GM21723 (cell line): ENCODE measurements at regions not wholly inside any gene's neighbourhood (a gene's known extent, or its start where the extent isn't known, plus 50 kb on each side); places are given as distances from the start of the nearest gene placed in this dataset.
"Not testable (repeated sequence)": the region's sequence is repeated elsewhere in the genome, so short reads cannot be mapped to it uniquely, and the experiment has no call there.

ENCODE experiments used
- ATAC-seq: cut with Tn5 transposase; IDR thresholded peaks from one replicate; pipeline ENCODE4 v1.9.1; 2021; ENCODE audit warnings: mild to moderate bottlenecking, moderate library complexity; ENCODE audit not compliant: unreplicated experiment

DNA sequence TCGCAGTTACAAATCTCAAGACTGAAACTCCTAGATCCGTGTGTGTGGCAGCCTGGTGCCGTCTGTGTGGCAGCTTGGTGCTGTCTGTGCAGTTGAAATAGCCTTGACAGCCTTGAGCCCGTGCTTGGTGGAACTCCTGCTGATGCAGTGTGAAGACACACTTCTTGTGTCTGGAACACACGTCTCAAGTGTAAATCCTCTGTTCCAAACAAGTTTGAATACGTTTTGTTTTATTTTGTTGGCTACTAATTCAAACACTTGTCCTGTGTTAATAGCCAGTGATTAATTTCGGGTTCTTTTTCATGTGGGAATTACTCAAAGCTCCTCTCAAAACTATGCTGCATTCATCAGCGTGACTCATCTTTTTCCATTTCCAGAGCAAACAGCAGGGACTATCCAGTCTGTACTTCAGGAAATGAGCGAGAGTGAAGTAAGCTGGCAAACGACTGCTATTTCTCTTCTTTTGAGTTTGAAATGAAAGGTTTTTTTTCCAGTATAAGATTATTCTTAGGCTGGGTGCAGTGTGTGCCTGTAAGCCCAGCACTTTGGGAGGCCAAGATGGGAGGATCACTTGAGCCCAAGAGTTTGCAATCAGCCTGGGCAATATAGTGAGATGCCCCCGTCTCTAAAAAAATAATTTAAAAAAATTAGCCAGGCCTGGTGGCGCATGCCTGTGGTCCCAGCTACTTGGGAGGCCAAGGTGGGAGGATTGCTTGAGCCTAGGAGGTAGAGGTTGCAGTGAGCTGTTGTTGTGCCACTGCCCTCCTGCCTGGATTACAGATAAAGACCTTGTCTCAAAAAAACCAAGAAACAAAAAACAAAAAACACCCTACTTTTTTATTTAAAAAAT, 152.9 kb downstream of the SPP2 start:
- ATAC-seq: no peak

DNA sequence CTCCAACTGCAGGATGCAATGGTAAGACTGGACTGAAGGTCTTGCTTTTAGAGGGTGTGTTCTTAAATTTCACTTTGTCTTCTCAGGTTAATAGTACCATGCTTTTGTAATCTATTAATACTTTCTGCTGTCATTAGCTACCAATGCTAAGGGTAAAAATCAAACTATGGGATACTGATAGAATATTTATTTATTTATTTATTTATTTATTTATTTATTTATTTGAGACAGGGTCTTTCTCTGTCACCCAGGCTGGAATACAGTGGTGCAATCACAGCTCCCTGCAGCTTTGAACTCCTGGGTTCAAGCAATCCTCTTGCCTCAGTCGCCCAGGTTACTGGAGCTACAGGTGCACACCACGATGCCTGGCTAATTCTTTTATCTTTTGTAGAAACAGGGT, 152.1 kb downstream of the SPP2 start:
- no peak for ATAC-seq

DNA sequence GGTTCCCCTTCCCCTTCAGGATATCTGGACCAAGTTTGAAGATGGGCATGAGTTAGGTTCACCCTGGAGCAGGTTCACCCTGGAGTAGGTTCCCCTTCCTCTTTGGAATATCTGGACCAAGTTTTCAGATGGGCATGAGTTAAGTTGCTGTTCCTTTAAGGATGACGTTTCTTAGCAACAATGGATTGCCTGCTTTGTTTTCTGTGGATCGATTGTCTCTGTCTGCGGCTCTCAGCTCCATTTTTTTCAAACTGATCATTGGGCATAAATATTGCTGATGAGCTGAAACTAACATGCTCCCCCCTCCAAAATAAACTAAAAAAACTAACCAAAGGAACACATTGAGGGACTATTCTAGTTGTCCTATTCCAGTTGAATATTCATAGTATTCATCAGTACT, 149.5 kb downstream of the SPP2 start:
- no peak for ATAC-seq

DNA sequence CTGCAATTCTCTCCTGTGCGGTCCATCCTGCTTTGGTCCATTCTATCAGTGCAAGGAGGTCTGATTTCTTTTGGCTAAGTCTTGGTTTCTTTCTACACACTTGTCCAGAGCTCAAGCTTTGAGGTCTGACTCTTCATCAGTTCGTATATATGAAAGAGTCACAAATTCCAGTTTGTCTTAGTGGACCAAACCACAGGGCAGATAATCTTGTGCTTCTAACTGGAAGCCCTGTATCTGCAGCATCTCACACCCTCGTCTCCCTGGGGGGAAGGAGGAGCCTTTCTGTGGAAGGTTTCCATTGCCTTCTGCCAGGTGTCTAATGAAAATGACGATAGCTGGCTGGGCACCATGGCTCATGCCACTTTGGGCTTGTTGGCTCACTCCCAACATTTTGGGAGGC, 148.5 kb downstream of the SPP2 start:
- no peak for ATAC-seq

DNA sequence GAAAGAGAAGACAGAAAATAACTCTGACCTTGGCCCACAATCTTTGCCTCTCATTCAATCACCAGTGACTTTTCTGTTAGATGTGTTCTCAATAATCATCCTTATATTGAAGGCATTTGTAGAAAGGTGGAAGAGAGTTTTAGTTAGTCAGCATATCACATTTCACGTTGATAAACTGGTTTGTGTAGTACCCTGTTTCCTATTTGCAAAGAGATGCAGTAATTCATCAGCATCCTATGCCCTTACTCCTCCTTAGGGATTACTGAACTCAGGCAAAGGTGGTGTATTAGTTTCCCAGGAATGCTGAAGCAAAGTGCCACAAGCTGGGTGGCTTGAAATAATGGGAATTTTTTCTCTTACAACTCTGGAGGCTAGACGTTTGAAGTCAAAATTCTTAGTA, 145.0 kb downstream of the SPP2 start:
- no peak for ATAC-seq

DNA sequence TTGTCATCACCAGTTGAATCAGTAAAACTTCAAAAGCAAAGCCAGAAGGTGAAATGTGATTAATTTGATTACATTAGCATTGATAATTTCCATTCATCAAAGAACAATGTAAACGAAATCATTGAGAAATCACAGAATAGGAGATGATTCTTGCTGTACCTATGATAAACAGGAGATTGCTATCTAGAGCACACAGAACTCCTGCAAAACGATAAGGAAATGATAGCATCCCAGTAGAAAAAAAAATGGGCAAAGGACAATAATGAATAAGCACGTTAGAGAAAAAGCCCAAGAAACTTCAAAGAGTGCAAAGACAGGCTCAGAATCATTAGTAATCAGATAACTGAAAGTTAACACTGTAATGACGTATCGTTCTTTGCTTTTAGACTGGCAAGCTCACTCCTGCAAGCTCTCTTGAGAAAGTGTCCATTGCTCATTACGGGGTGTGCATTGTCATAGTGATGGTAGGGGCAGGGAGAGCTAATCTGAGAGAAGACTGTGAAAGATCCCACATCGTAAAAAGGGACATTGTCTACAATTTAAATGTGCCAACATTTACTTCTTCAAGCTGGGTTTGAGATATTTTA, 143.6 kb downstream of the SPP2 start:
- no peak for ATAC-seq

DNA sequence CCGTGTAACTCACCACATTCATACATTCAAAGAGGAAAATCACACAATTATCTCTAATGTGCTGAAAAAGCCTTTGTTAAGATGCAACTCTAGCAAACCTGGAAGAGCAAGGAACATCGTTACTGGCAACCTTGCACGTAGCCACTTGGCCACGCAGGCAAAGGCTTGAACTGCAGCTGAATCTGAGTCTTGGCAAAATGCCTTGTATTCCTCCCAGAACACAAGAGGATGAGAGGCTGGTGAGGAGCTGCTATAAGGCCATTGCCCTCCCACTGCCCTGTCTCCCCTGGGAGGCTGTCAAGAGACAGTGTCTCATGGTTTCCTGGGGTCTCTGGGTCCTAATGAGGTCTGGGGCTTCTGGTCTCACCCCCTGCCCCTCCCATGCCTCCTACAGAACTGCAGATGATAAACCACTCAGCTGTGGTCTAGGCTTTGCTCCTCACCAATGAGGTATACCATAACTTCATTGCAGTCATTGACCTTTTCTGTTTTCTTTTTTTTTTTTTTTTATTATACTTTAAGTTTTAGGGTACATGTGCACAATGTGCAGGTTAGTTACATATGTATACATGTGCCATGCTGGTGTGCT, 141.4 kb downstream of the SPP2 start:
- no peak for ATAC-seq

DNA sequence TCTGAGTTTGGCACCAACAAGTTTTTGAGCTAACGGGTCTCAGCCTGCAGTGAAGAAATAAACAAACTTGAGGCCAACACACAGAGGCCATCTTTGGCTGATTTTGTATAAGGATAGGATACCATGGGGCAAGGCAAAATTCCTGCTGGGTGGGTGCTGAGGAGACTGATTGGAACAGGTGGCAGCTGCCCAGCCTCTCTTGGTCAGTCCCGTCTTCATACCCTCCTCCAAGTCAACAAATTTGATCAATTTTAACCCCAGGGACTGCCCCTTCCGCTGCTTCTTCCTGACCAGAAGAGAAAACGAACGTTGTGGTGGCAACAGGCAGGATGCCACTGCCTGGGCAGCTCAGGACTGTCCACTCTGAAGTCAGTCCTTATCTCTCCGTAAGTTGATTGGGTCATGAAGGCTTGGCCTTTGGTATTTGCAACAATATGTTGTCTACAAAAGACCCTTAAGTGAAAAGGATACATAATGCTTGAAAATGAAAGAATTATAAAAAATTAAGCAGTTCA, 139.3 kb downstream of the SPP2 start:
- ATAC-seq: no peak

DNA sequence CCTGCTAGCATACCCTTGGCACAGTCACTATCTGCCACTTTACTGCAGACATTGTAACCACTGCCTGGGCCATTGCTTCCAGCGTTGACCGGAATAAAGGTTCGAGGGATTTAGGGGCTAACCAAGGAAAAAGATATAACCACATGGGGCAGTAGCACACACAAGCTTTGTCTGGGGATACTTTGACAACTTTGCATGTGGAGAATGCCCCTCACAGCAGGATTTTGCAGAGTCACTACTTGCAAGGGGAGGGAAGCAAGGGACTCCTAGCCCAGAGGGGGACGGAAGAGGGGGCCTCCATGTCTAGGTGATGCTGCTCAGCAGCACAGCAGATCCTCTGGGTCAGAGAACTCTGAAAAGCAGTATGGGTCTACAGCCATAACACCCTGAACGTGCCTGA, 138.7 kb downstream of the SPP2 start:
- no peak for ATAC-seq

DNA sequence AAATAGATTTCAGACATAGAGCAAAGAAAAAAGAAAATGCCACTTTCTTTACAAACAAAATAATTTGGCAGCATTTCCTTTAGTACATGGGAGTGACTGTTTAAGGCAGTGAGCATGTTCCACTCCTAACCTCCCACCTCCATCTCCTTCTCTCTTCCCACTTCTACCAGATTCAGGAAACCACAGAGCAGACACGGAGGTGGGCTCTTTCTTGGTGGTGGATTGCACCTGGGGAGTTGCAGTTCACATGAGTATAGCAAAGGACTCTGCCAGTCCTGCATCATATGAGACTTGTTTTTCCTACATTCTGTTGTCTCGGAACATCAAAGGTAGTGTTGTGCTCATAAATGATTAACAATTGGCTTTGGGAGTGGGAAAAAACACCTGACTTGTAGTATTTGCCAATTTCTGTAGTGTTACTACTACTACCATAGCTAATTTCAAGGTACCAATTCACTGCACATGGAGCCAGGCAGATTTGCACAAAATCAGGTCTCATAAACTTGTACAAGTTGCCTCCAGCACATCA, 137.2 kb downstream of the SPP2 start:
- ATAC-seq: no peak

DNA sequence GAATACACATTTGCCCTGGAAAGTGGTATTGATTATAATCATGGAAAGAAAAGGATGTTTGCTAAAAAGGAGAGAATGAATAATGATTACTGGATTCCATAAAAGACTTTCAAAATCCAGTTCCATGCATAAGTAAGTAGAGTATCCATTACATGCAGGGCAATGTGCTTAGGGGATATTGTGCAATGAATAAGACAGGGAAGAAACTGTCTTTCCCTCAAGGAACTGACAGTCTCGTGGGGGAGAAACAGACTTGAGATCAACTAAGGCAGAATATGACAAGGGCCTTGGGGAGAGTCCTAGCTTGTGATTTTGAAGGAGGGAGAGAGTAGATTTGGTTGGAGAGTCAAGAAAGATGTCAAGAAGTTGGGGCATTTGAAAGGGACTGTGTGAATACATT, 130.6 kb downstream of the SPP2 start:
- no peak for ATAC-seq

DNA sequence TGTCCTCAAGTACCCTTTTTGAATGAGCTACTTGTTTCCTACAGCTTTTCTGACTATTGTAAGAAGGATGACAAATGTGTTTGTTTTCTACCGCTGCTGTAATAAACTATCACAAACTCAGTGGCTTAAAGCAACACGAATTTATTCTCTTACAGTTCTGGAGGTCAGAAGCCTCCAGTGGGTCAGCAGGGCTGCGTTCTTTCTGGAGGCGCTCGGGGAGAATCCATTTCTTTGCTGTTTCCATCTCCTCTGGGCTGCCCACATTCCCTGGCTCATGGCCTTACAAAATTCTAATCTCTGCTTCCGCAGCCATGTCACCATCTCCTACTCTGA, 128.5 kb downstream of the SPP2 start:
- no peak for ATAC-seq

DNA sequence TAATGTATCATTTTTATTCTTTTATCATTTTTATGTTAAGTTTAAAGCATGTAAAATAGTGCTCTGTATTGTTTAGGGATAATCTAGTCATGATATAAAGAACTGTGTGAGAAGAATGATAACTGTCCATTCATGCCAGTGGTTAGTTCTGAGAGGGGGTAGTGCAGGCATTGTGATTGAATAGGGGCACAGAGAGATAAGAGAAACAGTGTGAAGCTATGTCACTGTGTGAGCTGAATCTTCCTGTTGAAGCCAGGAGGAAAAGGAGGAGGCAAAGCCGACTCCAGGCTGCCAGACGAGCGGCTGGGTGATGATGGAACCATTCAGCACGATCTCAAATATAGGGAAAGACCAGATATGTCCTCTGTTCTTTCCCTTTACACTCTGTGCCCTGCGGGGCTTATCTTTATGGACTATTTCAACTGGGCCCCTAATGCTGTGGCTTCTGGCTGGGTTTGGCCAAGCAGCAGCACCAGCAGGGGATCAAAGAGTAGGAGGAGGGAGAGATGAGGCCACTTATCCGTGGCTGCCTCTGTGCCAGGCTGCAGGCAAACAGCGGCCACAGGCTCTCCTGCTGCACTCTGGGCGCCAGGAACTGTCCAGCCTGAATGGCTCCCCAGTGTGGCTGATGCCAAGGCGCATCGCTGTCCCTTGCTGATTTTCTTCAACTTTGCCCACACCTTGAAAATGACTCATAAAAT, 128.0 kb downstream of the SPP2 start:
- no peak for ATAC-seq

DNA sequence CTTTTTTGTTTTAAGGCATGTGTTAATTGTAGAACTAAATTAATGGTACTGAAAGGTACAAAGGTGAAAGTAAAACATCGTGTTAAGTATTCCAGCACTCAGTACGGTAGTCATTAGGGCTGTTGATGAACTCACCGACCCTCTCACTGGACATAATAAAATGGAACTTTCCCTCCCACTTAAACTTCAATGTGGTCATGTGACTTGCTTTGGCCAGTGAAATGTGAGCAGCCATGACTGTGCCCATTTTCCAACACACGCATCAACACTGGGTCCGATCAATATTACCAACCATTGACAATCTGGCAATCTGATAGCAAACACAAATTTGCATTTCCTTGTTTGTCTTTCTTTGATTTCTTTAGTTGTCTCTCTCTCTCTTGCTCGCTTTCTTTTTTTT, 125.1 kb downstream of the SPP2 start:
- no peak for ATAC-seq

DNA sequence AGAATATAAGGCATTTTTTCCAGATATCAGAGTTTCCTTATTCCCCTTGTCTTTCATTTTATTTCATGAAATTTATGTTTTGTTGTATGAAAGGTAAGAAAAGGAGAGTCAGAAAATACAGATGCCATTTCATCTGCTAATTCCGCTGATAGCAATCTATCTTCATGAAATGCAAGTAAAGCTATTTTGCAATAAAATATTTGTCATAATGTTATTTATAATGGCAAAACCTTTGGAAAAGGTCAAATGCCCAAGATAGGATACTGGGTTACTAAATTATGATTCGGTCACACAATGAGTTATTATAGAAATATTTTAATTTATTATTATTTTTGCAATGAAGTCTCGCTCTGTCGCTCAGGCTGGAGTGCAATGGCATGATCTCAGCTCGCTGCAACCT, 124.2 kb downstream of the SPP2 start:
- ATAC-seq: no peak

DNA sequence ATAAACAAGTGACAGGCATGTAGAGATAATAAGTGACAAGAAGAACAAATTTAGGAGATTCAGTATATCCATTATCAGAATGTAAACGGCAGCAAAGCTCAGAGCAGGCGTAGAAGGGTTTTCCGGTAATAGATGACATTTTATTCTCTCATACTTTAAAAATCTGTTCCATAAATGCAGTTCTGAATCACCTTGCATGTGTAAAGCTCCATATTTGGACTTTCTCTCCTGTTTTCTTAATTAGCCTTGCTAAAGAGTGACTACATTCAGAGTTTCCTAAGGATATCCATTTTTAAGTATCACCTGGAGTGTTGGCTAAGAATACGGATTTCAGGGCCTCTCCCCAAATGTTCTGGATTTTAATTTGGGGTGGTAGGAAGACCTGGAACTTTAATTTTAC, 122.0 kb downstream of the SPP2 start:
- ATAC-seq: no peak

DNA sequence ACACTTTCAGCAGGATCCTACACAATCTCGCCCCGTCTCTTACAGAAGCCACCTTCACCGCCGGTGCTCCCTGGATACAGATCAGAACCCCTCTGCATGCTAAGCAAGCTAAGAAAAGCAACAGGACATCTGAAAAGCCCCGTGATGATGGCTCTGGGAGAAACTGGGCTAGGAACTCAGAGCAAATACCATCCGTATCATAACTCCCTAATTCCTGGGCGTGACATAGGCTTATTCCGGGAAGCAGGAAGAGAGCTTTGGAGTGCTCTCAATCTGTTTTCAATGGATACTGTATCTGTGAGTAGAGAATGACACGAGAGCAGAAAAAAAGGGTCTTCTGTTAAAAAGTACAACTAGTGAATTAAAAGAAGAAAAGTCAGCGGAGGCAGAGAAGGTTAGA, 121.6 kb downstream of the SPP2 start:
- no peak for ATAC-seq

DNA sequence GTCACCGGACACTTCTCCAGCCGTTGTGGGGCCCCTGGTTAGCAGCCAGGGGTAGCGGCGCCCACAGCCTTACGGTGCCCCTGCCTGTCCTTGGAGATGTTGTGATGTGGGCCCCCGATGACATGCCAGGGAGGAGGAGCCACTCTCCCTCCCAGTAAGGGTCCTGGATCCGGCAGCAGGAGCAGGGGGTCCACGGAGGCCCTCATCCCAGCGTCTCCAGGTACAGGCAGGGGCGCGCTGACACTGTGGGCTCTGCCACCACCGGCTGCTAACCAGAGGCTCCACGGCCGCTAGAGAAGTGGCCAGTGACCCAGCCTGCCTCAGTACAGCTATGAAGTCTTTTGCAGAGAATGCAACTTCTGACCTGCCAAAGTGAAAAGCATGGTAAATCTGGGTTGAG, 121.2 kb downstream of the SPP2 start:
- ATAC-seq: no peak

DNA sequence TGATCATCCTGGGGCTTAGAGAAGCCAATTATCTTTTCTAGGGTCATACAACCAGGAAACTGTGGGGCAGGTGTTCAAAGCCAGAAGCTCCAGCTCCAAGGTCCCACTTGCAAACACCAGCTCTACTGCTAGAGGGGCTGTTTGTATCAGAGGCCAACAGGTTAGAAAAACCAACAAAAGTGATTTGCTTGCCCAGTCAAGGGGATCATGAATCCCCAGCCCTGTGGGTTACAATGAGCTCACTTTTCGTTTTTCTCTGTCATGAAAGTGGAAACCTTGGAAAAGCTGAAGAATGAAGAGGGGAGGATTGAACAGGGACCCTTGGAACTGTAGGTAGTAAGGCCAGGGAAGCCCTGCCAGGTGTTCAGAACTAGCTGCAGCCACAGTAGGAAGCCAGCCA, 119.2 kb downstream of the SPP2 start:
- no peak for ATAC-seq

DNA sequence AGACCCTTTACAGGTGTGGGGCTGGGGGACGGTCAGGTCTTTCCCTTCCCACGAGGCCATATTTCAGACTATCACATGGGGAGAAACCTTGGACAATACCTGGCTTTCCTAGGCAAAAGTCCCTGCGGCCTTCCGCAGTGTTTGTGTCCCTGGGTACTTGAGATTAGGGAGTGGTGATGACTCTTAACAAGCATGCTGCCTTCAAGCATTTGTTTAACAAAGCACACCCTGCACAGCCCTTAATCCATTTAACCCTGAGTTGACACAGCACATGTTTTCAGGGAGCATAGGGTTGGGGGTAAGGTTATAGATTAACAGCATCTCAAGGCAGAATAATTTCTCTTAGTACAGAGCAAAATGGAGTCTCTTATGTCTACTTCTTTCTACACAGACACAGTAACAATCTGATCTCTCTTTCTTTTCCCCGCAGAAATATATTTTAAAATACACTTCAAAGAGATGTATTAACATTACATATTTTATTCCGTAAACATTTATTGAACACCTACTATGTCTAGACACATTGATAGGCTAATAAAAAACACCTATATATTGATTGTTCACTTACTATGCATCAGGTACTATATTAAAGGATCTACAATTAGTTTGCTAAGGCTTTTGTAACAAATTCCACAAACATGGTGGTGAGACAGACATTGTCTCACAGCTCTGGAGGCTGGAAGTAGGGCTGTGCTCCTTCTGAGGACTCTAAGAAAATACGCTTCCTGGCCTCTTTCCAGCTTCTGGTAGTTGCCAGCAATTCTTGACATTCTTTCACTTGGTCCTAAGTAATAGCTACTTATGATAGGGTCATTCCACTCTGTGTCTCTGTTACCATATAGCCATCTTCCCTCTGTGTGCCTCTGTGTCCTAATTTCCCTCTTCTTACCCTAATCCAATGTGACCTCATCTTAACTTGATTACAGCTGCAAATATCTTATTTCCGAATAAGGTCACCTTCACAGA, 118.4 kb downstream of the SPP2 start:
- ATAC-seq: not testable (repeated sequence)
